ENCODE measurements at regions not wholly inside any gene's neighbourhood (a gene's known extent, or its start where the extent isn't known, plus 50 kb on each side); places are given as distances from the start of the nearest gene placed in this dataset.

DNA sequence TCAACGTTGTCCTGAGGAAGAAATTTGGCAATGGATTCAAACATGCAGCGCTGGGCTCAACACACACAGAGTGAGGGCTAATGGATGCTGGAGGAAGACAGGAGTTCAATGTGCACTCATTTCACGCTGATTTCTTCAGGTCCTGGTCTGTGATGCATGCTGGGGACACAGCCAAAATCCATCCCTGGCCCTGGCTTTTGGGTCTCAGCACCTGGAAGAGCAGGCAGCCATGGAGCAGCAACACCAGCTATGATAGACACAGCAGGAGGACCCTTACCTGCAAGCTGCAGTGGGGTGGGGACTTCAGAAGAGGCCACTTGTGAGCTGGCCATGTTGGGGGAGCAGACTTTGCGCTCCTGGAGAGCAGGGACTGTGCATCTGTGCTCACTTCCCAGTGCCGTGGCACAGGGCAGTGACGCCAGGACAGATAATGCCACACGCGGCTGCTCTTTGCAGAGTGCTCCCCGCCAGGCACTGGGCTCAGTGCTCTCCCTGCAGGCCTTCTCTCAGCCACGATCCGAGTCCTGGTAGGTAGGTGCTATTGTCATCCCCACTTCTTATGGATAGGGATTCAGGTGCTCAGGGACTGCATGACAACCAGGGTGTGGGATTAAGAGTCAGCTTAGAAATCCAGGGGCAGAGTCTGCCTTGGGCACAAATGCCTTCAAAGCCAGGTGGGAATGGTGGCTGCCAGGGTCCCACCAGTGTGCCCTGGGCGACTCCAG lies 138.8 kb upstream of the UNC5B start:
- TF ChIP-seq EZH2phosphoT487 (IDR thresholded peaks at IDR 0.05): no peak
- TF ChIP-seq, protein P1, sequence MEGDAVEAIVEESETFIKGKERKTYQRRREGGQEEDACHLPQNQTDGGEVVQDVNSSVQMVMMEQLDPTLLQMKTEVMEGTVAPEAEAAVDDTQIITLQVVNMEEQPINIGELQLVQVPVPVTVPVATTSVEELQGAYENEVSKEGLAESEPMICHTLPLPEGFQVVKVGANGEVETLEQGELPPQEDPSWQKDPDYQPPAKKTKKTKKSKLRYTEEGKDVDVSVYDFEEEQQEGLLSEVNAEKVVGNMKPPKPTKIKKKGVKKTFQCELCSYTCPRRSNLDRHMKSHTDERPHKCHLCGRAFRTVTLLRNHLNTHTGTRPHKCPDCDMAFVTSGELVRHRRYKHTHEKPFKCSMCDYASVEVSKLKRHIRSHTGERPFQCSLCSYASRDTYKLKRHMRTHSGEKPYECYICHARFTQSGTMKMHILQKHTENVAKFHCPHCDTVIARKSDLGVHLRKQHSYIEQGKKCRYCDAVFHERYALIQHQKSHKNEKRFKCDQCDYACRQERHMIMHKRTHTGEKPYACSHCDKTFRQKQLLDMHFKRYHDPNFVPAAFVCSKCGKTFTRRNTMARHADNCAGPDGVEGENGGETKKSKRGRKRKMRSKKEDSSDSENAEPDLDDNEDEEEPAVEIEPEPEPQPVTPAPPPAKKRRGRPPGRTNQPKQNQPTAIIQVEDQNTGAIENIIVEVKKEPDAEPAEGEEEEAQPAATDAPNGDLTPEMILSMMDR (IDR thresholded peaks at IDR 0.05): no peak

Measured in neural progenitor cell (in vitro differentiated cells).